ENCODE measurements at regions not wholly inside any gene's neighbourhood (a gene's known extent, or its start where the extent isn't known, plus 50 kb on each side); places are given as distances from the start of the nearest gene placed in this dataset.
"Not testable (repeated sequence)": the region's sequence is repeated elsewhere in the genome, so short reads cannot be mapped to it uniquely, and the experiment has no call there.

GRCh38 chr7:89934101-89934500 lies 220.2 kb upstream of the STEAP1 start:
- no peak for DNase-seq

DNA sequence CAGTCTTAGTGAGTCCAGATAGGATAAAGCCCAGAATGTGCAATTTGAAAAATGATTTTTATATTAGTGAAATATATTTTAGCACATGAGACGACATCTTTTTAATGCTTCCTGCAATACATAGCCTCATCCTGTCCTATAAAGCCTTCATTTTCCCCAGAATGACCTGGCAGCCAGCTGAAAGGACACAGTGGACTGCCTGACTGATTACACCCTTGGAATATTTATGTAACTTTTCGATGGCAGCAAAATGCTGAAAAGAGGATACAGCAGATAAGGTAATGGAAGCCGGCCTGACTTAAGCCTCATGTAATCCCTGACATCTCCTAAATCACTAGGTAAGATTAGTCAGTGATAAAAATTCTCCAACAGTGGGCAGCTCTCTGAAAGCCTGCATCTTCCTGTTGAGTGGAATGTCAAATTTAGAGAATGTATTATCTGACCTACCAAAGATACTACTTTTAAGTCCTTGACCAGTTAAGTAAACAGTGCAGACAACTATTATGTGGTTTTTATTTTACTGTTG lies 210.7 kb upstream of the STEAP1 start:
- no peak for DNase-seq

DNA sequence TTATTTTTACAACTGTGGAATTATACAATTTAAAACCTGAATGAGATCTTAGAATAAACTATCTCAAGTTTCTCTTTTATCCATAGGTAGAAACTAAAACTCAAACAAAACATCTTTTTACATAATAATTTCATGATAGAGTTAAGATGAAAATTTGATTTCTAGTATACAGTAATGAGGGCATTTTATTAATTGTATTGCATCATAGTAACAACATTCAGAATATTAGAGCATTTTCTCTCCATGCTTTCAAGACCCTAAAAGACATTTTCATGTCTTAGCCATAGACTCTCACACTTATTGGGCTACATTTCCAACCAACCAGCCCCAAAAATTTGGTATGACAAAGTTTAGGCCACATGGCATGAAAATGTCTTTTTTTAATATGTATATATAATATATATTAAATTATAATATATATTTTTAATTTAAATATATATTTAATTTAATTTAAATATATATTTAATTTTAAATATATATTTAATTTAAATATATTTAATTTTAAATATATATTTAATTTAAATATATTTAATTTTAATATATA lies 195.7 kb upstream of the STEAP1 start:
- no peak for DNase-seq

GRCh38 chr7:89966067-89966664 lies 188.1 kb upstream of the STEAP1 start:
- DNase-seq, result no peak

DNA sequence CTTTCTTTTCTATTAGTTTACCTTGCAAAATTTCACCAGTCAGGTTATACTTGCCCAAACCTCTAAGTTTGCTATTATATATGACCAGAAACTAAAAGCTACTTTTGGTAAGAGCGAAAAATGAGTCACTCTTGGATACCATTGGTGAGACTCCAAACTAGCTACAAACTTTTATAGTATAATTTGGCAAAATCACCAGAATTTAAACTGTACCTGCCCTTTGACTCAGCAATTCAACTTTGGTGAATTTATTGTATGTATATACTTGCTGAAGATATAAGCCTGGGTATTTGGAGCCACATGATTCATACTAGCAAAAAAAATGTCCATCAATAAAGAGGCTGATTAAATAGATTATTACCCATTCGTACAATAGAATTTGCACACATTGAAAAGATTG lies 178.7 kb upstream of the STEAP1 start:
- DNase-seq, result no peak

- DNase-seq, result no peak
These were observed 166.6 kb upstream of the STEAP1 start for GRCh38 chr7:89987665-89988064.

DNA sequence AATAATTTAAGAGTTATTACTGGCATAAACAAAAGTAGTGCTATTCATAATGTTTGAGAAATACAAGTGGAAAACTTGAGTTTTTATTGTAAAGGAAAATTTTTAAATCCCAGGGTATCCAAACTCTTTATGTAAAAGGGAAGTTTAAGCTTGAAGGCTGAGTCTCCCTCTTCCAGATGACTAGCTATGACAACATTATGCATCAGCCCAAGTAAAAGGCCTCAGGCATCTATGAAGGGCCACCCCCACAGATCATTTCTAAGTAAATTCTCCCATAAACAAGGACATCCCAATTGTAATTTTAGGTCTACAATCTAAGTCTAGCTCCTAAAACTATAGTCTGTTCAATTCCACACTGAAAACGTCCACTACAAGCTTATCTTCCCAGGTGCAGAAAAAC lies 166.2 kb upstream of the STEAP1 start:
- no peak for DNase-seq

GRCh38 chr7:89989454-89989853 lies 164.8 kb upstream of the STEAP1 start:
- no peak for DNase-seq

GRCh38 chr7:89994483-89994882 lies 159.8 kb upstream of the STEAP1 start:
- no peak for DNase-seq

- DNase-seq, result no peak
These were observed 155.7 kb upstream of the STEAP1 start for GRCh38 chr7:89998554-89998953.

GRCh38 chr7:90005836-90006235 lies 148.4 kb upstream of the STEAP1 start:
- no peak for DNase-seq

DNA sequence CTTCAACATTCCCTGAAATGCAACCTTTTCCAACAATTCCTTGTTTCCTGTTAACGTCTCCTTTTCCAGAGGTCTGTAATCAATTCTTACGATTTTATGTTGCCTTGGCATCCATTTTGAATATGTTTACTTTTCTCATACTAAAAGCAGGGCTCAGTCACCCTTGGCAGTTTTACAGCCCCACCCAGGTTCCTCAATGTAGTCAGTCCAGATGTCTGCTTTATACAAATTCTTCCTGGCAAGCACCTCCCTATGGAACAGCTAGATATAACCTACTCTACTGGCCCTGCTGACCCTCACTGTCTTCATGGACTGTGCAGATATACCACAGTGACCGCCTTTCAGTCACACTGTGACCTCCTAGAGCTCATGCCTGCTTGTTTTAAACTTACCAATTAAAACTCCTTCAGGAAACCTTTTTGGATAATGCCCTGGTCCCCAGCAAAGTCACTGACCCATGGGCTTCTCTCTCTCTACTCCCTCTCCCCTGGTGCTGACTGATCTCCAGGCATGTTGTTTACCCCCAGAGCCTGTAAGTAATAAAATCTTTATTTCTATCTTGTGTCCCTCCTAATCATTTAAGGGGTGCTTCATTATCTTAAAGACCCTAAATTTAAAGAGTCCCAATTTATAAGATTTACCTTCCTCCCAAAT lies 147.1 kb upstream of the STEAP1 start:
- no peak for DNase-seq

GRCh38 chr7:90007831-90008230 lies 146.4 kb upstream of the STEAP1 start:
- no peak for DNase-seq

DNA sequence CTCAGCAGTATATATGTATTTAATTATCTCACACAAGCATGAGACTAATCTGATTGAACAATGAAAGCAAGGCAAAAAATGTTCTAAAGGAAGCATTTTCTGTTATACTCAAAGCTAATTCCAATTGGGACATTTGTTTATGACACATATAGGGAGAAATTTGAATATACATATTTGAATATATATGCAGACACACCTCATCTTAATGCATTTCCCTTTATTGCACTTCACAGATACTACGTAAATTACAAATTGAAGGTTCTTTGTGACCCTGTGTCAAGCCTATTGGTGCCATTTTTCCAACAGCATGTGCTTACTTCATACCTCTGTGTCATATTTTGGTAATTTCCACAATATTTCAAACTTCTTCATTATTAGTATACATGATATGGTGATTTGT lies 132.1 kb upstream of the STEAP1 start:
- DNase-seq, result no peak

DNA sequence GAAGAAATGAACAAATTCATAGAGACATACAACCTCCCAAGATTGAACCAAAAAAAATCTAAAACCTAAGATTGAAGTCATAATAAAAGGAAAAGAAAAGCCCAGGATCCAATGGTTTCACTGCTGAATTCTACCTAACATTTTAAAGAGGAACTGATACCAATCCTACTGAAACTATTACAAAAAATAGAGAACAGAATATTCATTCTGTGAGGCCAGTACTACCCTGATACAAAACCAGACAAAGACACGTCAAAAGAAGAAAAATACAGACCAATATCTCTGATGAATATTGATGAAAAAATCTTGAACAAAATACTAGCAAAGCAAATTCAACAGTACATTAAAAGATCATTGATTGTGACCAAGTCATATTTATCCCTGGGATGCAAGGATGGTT lies 128.5 kb upstream of the STEAP1 start:
- DNase-seq, result no peak

- DNase-seq, result no peak
These were observed 120.4 kb upstream of the STEAP1 start for GRCh38 chr7:90033850-90034249.

GRCh38 chr7:90053094-90053493 lies 101.2 kb upstream of the STEAP1 start:
- no peak for DNase-seq

DNA sequence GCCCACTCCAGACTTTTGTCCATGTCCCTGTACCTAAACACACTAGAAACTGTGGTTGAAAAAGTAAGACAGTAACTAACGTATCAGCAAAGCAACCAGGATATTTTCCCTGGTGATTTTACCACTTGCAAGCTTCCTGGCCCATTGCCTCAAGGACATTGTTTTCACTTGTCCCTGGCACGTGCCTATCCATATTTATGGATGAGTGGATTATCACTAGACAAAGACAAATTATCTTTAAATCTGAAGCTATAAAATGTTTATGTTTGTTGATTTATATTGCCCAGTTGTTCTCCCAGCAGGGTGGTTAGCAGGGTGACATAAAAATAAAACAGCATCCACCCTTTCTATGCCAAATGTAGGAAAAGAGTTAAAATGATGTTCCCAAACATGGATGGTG lies 93.2 kb upstream of the STEAP1 start:
- no peak for DNase-seq

DNA sequence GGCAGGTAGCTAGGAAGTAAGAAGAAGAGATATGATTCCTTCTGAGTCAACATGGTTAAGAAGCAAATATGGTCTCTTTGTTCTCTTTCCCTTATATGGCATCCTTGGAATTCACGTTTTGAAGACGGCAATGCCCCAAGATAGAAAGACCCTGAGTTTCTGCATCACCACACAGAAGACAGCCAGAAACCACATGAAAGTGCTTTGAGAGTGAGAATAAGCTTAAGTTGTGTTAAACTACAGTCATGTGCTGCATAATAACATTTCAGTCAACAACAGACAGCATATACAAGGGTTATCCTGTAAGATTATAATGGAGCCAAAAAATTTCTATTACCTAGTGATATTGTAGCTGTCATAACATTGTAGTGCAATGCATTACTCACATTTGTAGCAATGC lies 89.9 kb upstream of the STEAP1 start:
- no peak for DNase-seq

DNA sequence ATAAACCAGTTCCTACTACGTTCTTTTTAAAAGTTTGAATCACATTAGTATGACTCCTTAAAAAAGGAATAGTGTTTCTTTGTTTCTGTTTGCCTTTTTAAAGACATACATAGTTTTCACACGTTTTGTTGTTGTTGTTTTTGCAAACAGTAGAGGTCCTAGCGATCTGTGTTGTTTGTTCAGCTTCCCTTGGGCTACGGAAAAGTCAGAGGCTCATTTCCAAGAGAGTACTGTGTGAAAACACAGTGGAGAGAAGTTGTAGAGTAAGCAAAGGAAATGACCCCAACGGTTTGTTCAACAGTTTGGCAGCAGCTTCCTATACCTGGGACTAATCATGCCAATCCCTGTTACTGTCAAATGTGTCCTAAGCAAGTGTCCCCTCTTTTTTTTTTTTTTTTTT lies 87.1 kb upstream of the STEAP1 start:
- no peak for DNase-seq

GRCh38 chr7:90070238-90070637 lies 84.0 kb upstream of the STEAP1 start:
- not testable (repeated sequence) for DNase-seq

DNA sequence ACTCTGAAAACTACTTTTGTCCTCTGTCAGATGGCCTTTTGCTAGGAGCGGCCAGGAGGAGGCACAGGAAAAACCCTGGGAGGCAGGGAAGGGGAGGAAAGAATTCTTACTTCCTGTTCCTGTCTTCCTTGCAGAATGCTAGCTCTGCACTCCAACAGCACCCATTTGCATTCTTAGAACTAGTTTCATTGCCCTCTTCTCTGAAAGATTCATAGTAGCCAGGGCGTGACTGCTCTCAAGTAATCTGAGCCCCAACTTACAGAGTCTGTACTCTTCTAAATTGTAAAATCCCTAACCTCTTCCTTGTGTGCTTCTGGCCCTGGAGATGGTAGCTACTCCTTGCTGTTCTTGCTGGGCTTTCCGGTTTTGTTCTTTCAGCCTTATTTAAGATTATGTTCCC lies 75.3 kb upstream of the STEAP1 start:
- no peak for DNase-seq

- no peak for DNase-seq
These were observed 72.6 kb upstream of the STEAP1 start for GRCh38 chr7:90081621-90082020.

- DNase-seq, result no peak
These were observed 61.8 kb upstream of the STEAP1 start for GRCh38 chr7:90092506-90092905.

DNA sequence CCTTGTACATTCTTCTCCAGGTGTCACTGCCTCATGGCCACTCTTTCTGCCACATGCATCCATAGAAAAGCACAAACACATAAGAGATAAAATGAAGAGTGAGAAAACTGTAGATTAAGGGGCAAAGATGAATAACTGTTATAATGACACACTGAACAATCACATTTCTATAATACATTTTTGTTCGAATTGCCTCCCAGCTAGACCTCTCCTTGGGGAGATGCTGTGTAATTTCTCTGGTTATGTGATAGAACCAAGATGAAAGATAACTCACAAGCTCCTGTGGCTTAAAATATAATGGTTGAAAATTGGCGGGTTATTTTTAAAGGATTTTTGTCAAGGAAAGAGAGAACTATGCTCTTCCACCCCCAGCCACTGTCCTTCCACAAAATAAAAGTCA lies 60.2 kb upstream of the STEAP1 start:
- no peak for DNase-seq
